ENCODE measurements at regions not wholly inside any gene's neighbourhood (a gene's known extent, or its start where the extent isn't known, plus 50 kb on each side); places are given as distances from the start of the nearest gene placed in this dataset.

DNA sequence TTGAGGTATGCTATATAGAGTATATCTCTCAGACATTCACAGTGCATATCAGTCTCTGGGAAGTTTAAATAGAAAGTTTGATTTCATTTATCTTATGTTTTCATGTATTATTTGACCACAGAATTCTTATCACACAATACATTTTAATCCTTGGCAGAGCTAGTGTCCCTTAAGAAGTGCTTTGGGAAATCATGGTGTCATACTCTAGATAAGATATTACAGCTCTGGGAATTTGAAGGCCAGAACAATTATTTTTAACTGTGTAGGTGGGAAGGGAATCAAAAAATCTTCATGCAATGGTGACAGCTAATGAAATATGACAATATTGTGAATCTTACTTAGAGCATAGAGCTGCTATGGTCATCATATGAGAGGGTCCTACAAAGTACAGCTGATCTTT, 451.3 kb upstream of the FAM98A start (continued):
- TF ChIP-seq ZNF518A (tag by site-specific recombination; conservative IDR thresholded peaks at IDR 0.05; ENCODE audit: low read depth) (no peak), ZNF692 (tag by site-specific recombination; IDR thresholded peaks at IDR 0.05) (no peak)

DNA sequence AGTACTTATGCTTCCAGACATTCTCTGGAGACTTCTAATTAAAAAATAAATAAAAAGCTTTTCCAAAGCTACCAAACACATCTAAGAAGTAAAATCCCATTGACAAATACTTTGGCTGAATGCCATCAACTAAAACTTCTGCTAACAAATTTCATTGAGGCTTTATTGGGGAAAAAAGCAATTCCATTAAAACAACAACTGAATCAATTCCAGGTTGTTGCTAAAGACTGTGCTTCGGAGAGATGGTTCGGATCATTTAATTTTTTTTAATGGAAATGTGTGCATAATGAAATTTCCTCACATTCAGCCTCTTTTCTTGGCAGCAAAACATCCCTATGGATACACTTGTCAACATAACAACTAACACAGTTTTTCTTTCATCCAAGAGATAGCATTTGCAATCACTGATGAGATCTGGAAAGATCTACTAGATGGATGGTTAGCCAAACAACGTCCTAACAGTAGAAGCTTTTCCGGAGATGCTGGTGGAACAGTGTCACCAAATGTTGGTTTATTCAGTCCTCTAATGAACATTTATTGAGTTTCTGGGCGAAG, 446.1 kb upstream of the FAM98A start:
- Histone ChIP-seq H3K4me1 (ENCODE audit: control insufficient read depth, insufficient read depth, low read length) (no peaks in the 10 kb centered on the region), H3K36me3 (ENCODE audit: control insufficient read depth in 2 of 2, insufficient read depth in 1 of 2, low read length in 2 of 2) (no peaks in the 10 kb centered on the region), H3K9me3 (ENCODE audit: control insufficient read depth, insufficient read depth, low read depth, low read length) (no peaks in the 10 kb centered on the region), H3K27ac (ENCODE audit: extremely low read depth, low read depth, low read length) (no peak overlapping the region), H3K4me3 (ENCODE audit: low read depth, low read length) (no peak overlapping the region)
- POLR2A ChIA-PET: no interaction called here
- CTCF ChIA-PET: no interaction called here
- TF ChIP-seq ZBTB6 (tag by site-specific recombination; IDR thresholded peaks at IDR 0.05): no peak
- no peak for TF ChIP-seq GLIS2 (tag by site-specific recombination; IDR thresholded peaks at IDR 0.05)
- TF ChIP-seq ZNF530 (tag by site-specific recombination; IDR thresholded peaks at IDR 0.05; ENCODE audit: low read depth): no peak
- TF ChIP-seq ZNF292 (tag by site-specific recombination; IDR thresholded peaks at IDR 0.05; ENCODE audit: borderline replicate concordance, low read depth): no peak
- TF ChIP-seq ZEB2 (tag by site-specific recombination; IDR thresholded peaks at IDR 0.05): no peak
- no peak for TF ChIP-seq ZNF423 (tag by site-specific recombination; IDR thresholded peaks at IDR 0.05)
- TF ChIP-seq ZNF792 (tag by site-specific recombination; IDR thresholded peaks at IDR 0.05): no peak
- TF ChIP-seq ZNF350 (tag by site-specific recombination; IDR thresholded peaks at IDR 0.05): no peak
- TF ChIP-seq EGR2 (tag by site-specific recombination; IDR thresholded peaks at IDR 0.05; ENCODE audit: low read depth): no peak
- no peak for TF ChIP-seq ZNF626 (tag by site-specific recombination; IDR thresholded peaks at IDR 0.05)

DNA sequence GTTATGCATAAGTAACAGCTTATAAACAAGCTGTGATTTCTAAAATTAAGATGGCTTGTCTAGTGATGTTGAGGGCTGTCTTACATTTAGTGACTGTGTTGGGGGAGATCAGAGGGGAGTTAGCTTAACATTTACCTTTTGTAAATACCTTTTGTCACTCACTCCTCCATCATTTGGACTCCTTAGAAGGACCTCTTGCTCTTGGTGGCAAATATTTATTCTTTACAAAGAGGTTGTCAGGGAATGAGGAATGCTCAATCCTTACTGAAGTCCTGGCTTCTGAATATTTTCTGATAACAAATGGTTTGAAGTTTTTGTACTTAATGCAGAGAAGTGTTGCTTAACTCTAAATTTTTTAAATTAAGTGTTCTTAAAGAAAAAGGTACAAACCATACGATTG, 438.8 kb upstream of the FAM98A start:
- CTCF ChIA-PET: no interaction called here
- Histone ChIP-seq H3K36me3 (ENCODE audit: control insufficient read depth in 2 of 2, insufficient read depth in 1 of 2, low read length in 2 of 2) (no peaks in the 10 kb centered on the region), H3K4me3 (ENCODE audit: low read depth, low read length) (no peak overlapping the region), H3K9me3 (ENCODE audit: control insufficient read depth, insufficient read depth, low read depth, low read length) (no peaks in the 10 kb centered on the region), H3K4me1 (ENCODE audit: control insufficient read depth, insufficient read depth, low read length) (no peaks in the 10 kb centered on the region), H3K27ac (ENCODE audit: extremely low read depth, low read depth, low read length) (no peak overlapping the region)
- POLR2A ChIA-PET: no interaction called here
- TF ChIP-seq ZFP37 (tag by site-specific recombination; IDR thresholded peaks at IDR 0.05) (no peak), ZNF621 (tag by site-specific recombination; IDR thresholded peaks at IDR 0.05) (no peak), SCRT2 (tag by site-specific recombination; IDR thresholded peaks at IDR 0.05) (no peak), ZSCAN23 (tag by site-specific recombination; IDR thresholded peaks at IDR 0.05) (no peak), ZNF423 (tag by site-specific recombination; IDR thresholded peaks at IDR 0.05) (no peak), ZNF600 (tag by site-specific recombination; IDR thresholded peaks at IDR 0.05) (no peak), ZFP69B (tag by site-specific recombination; IDR thresholded peaks at IDR 0.05) (no peak), ZBTB21 (tag by site-specific recombination; IDR thresholded peaks at IDR 0.05) (no peak), ZNF341 (tag by site-specific recombination; IDR thresholded peaks at IDR 0.05; ENCODE audit: low read depth) (no peak), WT1 (tag by site-specific recombination; IDR thresholded peaks at IDR 0.05) (no peak), HOXD13 (CRISPR knock-in tag; IDR thresholded peaks at IDR 0.05; ENCODE audit: borderline replicate concordance) (no peak)

Data from HEK293 (cell line).